ENCODE measurements at regions not wholly inside any gene's neighbourhood (a gene's known extent, or its start where the extent isn't known, plus 50 kb on each side); places are given as distances from the start of the nearest gene placed in this dataset.

DNA sequence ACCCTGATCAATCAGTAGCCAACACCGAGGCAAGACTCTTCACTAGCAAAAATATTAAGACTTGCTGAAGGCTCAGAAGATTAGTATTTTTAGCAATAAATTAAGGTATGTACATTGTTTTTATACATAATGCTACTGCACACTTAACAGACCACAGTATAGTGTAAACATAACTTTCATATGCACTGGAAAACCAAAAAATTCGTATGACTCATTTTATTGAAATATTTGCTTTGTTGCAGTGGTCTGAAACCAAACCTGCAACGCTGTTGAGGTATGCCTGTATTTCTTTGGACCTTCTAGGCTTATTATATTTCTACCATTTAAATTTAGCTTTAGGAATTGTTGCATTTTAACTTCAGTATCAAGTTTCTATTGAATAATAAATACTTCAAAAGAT lies 65.8 kb upstream of the BCL9 start:
- DNase-seq (no peak), ATAC-seq (ENCODE audit: low FRiP score in 2 of 2) (no peak)
- WGBS, 2 donors, result 74 to 78% methylated on average over 3 of the region's 3 CpGs
- TF ChIP-seq EP300 (IDR thresholded peaks at IDR 0.05) (no peak), POLR2A (IDR thresholded peaks at IDR 0.05) (no peak)
- TF ChIP-seq, protein P1, sequence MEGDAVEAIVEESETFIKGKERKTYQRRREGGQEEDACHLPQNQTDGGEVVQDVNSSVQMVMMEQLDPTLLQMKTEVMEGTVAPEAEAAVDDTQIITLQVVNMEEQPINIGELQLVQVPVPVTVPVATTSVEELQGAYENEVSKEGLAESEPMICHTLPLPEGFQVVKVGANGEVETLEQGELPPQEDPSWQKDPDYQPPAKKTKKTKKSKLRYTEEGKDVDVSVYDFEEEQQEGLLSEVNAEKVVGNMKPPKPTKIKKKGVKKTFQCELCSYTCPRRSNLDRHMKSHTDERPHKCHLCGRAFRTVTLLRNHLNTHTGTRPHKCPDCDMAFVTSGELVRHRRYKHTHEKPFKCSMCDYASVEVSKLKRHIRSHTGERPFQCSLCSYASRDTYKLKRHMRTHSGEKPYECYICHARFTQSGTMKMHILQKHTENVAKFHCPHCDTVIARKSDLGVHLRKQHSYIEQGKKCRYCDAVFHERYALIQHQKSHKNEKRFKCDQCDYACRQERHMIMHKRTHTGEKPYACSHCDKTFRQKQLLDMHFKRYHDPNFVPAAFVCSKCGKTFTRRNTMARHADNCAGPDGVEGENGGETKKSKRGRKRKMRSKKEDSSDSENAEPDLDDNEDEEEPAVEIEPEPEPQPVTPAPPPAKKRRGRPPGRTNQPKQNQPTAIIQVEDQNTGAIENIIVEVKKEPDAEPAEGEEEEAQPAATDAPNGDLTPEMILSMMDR (IDR thresholded peaks at IDR 0.05), result no peak
- no peaks in the 10 kb centered on the region for H3K36me3 ChIP-seq
- no peak overlapping the region for H3K27ac ChIP-seq
- no peaks in the 10 kb centered on the region for H3K4me1 ChIP-seq
- H3K4me3 ChIP-seq, result no peak overlapping the region
- no peaks in the 10 kb centered on the region for H3K9me3 ChIP-seq
- H3K27me3 ChIP-seq, result no peaks in the 10 kb centered on the region

DNA sequence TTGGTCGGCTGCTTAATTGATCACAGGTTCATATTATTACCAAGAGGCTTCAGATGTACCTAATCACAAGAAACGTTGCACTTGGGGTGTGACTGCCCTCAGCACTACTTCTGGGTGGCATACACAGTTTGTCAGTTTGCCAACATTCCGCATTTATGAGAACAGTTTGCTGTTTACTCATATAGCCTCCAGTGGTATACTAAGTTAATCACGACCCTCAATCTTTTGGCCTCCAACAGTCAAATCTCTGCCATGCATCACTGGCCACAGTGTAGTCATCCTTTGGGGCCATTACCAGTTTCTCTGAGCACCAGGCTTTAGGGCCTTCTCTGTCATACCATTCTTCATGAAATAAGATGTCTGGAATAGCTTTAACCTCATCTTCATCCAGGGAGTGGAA lies 62.8 kb upstream of the BCL9 start:
- Histone ChIP-seq H3K27me3 (no peaks in the 10 kb centered on the region), H3K9me3 (no peaks in the 10 kb centered on the region), H3K4me1 (no peaks in the 10 kb centered on the region), H3K27ac (no peak overlapping the region), H3K36me3 (no peaks in the 10 kb centered on the region), H3K4me3 (no peak overlapping the region)
- WGBS, 2 donors, result 68 to 76% methylated on average over 4 of the region's 4 CpGs
- no peak for ATAC-seq (ENCODE audit: low FRiP score in 2 of 2)
- TF ChIP-seq EP300 (IDR thresholded peaks at IDR 0.05) (no peak), POLR2A (IDR thresholded peaks at IDR 0.05) (no peak), POLR2AphosphoS5 (IDR thresholded peaks at IDR 0.05) (no peak)
- TF ChIP-seq, protein P1 (IDR thresholded peaks at IDR 0.05), result no peak
- DNase-seq, result no peak

DNA sequence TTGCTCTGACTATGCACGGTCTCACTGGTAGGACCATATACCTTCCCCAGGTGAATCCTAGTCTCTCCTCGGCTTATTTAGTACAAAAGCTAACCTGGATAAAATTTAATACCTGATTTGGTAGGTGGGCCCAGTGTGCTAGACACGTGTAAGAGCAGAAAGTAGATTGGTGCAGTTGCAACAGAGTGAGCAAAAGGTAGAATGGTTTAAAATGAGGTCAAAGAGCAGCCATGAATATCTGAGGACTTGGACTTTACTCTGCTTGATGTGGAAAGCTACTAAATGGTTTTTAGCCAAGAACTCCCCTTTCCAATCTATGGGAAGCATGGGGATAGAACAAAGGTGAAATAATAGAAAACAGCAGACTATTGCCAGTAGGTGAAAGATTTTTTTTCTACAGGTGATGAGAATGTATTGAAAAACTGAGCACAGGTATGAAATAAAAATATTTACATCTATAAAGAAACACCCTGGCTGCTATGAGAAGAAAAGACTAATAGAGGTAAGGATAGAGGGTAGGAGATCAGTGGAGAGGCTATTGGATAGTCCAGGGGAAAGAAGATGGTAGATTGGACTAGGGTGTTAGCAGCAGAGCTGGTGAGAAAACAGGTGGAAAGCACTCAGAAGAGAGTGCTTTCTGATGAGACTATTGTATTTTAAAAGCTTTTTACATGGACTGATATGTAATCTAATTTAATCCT lies 61.3 kb upstream of the BCL9 start:
- peak in 1 of 2 donors; percentile 30 for ATAC-seq (ENCODE audit: low FRiP score in 2 of 2)
- Histone ChIP-seq H3K36me3 (no peaks in the 10 kb centered on the region), H3K9me3 (no peaks in the 10 kb centered on the region), H3K4me1 (no peaks in the 10 kb centered on the region), H3K27ac (no peak overlapping the region), H3K4me3 (no peak overlapping the region), H3K27me3 (no peaks in the 10 kb centered on the region)
- WGBS, 2 donors, result 72 to 75% methylated on average over 3 of the region's 3 CpGs
- TF ChIP-seq POLR2AphosphoS5 (IDR thresholded peaks at IDR 0.05) (no peak), EP300 (IDR thresholded peaks at IDR 0.05) (no peak), POLR2A (IDR thresholded peaks at IDR 0.05) (no peak)
- TF ChIP-seq, protein P1 (IDR thresholded peaks at IDR 0.05), result no peak
- DNase-seq, result no peak

DNA sequence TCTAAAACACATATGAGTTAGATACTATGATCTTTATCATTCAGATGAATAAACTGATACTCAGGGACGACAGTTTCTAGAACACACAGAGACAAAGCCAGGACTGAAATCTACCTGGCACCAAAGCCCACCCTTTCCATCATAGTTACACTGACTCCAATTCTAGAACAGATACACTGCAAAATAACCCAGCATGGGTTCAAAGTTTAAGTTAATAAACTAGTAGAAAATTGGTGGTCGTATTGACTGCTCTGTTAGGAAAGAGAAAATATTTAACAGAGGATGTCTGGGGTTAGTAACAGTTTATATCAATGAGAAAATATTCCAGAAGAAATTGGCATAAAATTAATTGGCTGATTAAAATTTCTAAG lies 60.8 kb upstream of the BCL9 start:
- 45 to 64% methylated on average over 2 of the region's 2 CpGs for WGBS, 2 donors
- DNase-seq, result no peak
- no peak for ATAC-seq (ENCODE audit: low FRiP score in 2 of 2)
- H3K9me3 ChIP-seq, result no peaks in the 10 kb centered on the region
- no peaks in the 10 kb centered on the region for H3K27me3 ChIP-seq
- H3K27ac ChIP-seq, result no peak overlapping the region
- no peak for TF ChIP-seq POLR2AphosphoS5 (IDR thresholded peaks at IDR 0.05)
- no peaks in the 10 kb centered on the region for H3K36me3 ChIP-seq
- H3K4me1 ChIP-seq, result no peaks in the 10 kb centered on the region
- no peak overlapping the region for H3K4me3 ChIP-seq

DNA sequence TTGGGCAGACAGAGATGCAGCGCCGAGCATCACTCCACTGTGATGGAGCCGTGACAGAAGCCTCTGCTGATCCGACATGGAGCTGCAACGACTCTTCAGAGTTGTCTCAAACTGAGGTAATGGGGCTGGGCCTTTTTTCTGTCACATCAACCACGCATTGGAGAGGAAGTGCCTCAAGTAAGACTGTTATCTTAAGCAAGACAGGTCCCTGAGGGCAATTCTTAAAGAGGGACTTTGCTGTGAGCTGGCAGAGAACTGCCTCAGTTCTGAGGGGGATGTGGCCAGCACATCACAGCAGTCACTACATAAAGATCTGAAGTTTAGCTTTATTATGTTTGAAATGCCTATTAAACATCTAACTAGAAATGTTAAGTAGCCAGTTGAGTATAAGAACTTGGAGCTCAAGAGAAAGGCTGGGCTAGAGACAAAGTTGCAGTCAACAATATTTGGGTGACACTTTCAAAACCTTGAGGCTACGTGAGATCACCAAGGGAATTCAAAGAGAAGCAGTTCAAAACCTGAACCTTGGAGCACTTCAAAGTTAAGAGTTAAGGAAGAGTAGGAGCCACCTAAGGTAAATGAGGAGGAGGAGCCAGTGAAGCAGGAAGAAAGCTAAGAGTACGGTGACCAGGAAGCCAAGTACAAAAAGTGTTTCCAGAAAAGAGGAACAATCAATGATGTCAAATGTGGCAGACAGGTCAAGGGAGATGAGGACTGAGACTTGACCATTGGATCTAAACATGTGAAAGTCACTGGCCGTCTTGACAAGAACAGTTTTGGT lies 54.2 kb upstream of the BCL9 start:
- no peak for ATAC-seq (ENCODE audit: low FRiP score in 2 of 2)
- TF ChIP-seq, protein P1 (IDR thresholded peaks at IDR 0.05), result no peak
- TF ChIP-seq EP300 (IDR thresholded peaks at IDR 0.05), result no peak
- TF ChIP-seq POLR2A (IDR thresholded peaks at IDR 0.05), result no peak
- no peak for TF ChIP-seq POLR2AphosphoS5 (IDR thresholded peaks at IDR 0.05)
- WGBS, 2 donors, result 56 to 59% methylated on average over 8 to 9 of the region's 9 CpGs

More for the DNA sequence above, 54.2 kb upstream of the BCL9 start:
- Histone ChIP-seq H3K36me3 (no peaks in the 10 kb centered on the region), H3K27me3 (no peaks in the 10 kb centered on the region), H3K4me1 (no peaks in the 10 kb centered on the region), H3K27ac (no peak overlapping the region), H3K9me3 (no peaks in the 10 kb centered on the region), H3K4me3 (no peak overlapping the region)
- DNase-seq, result no peak

Data from upper lobe of left lung (tissue), 6 donors.